ENCODE measurements at regions not wholly inside any gene's neighbourhood (a gene's known extent, or its start where the extent isn't known, plus 50 kb on each side); places are given as distances from the start of the nearest gene placed in this dataset.
"Not testable (repeated sequence)": the region's sequence is repeated elsewhere in the genome, so short reads cannot be mapped to it uniquely, and the experiment has no call there.

DNA sequence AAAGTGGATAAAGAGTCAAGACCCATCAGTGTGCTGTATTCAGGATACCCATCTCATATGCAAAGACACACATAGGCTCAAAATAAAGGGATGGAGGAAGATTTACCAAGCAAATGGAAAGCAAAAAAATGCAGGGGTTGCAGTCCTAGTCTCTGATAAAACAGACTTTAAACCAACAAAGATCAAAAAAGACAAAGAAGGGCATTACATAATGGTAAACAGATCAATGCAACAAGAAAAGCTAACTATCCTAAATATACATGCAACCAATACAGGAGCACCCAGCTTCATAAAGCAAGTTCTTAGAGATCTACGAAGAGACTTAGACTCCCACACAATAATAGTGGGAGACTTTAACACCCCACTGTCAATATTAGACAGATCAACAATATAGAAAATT is 66.7 kb upstream of the LIPC start:
- TF ChIP-seq, protein P1, sequence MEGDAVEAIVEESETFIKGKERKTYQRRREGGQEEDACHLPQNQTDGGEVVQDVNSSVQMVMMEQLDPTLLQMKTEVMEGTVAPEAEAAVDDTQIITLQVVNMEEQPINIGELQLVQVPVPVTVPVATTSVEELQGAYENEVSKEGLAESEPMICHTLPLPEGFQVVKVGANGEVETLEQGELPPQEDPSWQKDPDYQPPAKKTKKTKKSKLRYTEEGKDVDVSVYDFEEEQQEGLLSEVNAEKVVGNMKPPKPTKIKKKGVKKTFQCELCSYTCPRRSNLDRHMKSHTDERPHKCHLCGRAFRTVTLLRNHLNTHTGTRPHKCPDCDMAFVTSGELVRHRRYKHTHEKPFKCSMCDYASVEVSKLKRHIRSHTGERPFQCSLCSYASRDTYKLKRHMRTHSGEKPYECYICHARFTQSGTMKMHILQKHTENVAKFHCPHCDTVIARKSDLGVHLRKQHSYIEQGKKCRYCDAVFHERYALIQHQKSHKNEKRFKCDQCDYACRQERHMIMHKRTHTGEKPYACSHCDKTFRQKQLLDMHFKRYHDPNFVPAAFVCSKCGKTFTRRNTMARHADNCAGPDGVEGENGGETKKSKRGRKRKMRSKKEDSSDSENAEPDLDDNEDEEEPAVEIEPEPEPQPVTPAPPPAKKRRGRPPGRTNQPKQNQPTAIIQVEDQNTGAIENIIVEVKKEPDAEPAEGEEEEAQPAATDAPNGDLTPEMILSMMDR (IDR thresholded peaks at IDR 0.05): not testable (repeated sequence)
- not testable (repeated sequence) for TF ChIP-seq EP300 (IDR thresholded peaks at IDR 0.05)
